ENCODE measurements at regions not wholly inside any gene's neighbourhood (a gene's known extent, or its start where the extent isn't known, plus 50 kb on each side); places are given as distances from the start of the nearest gene placed in this dataset.
"Not testable (repeated sequence)": the region's sequence is repeated elsewhere in the genome, so short reads cannot be mapped to it uniquely, and the experiment has no call there.

GRCh38 chr4:79674906-79675305 lies 266.9 kb upstream of the GK2 start:
- H3K27ac ChIP-seq (ENCODE audit: low read depth, low read length); H3K9me3 ChIP-seq (ENCODE audit: control insufficient read depth in 1 of 2, low read length in 2 of 2); H3K36me3 ChIP-seq (ENCODE audit: control insufficient read depth in 1 of 2, insufficient read depth in 2 of 2, low read length in 2 of 2); H3K4me3 ChIP-seq (ENCODE audit: low read depth in 1 of 2, low read length in 2 of 2); H3K27me3 ChIP-seq (ENCODE audit: control insufficient read depth in 1 of 2, insufficient read depth in 2 of 2, low read length in 2 of 2); H3K9ac ChIP-seq (ENCODE audit: low read depth in 1 of 2, low read length in 2 of 2); H3K4me1 ChIP-seq (ENCODE audit: control insufficient read depth in 1 of 2, insufficient read depth in 2 of 2, low read length in 2 of 2): not testable (repeated sequence)

GRCh38 chr4:79673898-79674297 lies 265.9 kb upstream of the GK2 start:
- Histone ChIP-seq H3K9ac (ENCODE audit: low read depth in 1 of 2, low read length in 2 of 2) (no peak overlapping the region), H3K27me3 (ENCODE audit: control insufficient read depth in 1 of 2, insufficient read depth in 2 of 2, low read length in 2 of 2) (no peaks in the 10 kb centered on the region), H3K4me3 (ENCODE audit: low read depth in 1 of 2, low read length in 2 of 2) (no peak overlapping the region), H3K9me3 (ENCODE audit: control insufficient read depth in 1 of 2, low read length in 2 of 2) (peaks cover 0 to 2% of the 10 kb centered on the region in 2 donors), H3K36me3 (ENCODE audit: control insufficient read depth in 1 of 2, insufficient read depth in 2 of 2, low read length in 2 of 2) (no peaks in the 10 kb centered on the region), H3K4me1 (ENCODE audit: control insufficient read depth in 1 of 2, insufficient read depth in 2 of 2, low read length in 2 of 2) (no peaks in the 10 kb centered on the region), H3K27ac (ENCODE audit: low read depth, low read length) (no peak overlapping the region)

- Histone ChIP-seq H3K4me3 (ENCODE audit: low read depth in 1 of 2, low read length in 2 of 2) (no peak overlapping the region), H3K27me3 (ENCODE audit: control insufficient read depth in 1 of 2, insufficient read depth in 2 of 2, low read length in 2 of 2) (no peaks in the 10 kb centered on the region), H3K36me3 (ENCODE audit: control insufficient read depth in 1 of 2, insufficient read depth in 2 of 2, low read length in 2 of 2) (no peaks in the 10 kb centered on the region), H3K27ac (ENCODE audit: low read depth, low read length) (no peak overlapping the region), H3K9ac (ENCODE audit: low read depth in 1 of 2, low read length in 2 of 2) (no peak overlapping the region), H3K9me3 (ENCODE audit: control insufficient read depth in 1 of 2, low read length in 2 of 2) (peaks cover 0 to 6% of the 10 kb centered on the region in 2 donors), H3K4me1 (ENCODE audit: control insufficient read depth in 1 of 2, insufficient read depth in 2 of 2, low read length in 2 of 2) (no peaks in the 10 kb centered on the region)
Observed at GRCh38 chr4:79673377-79673776, 265.3 kb upstream of the GK2 start.

- Histone ChIP-seq H3K27ac (ENCODE audit: low read depth, low read length) (no peak overlapping the region), H3K36me3 (ENCODE audit: control insufficient read depth in 1 of 2, insufficient read depth in 2 of 2, low read length in 2 of 2) (no peaks in the 10 kb centered on the region), H3K27me3 (ENCODE audit: control insufficient read depth in 1 of 2, insufficient read depth in 2 of 2, low read length in 2 of 2) (no peaks in the 10 kb centered on the region), H3K4me3 (ENCODE audit: low read depth in 1 of 2, low read length in 2 of 2) (no peak overlapping the region), H3K9ac (ENCODE audit: low read depth in 1 of 2, low read length in 2 of 2) (no peak overlapping the region), H3K4me1 (ENCODE audit: control insufficient read depth in 1 of 2, insufficient read depth in 2 of 2, low read length in 2 of 2) (no peaks in the 10 kb centered on the region), H3K9me3 (ENCODE audit: control insufficient read depth in 1 of 2, low read length in 2 of 2) (peaks cover 0 to 6% of the 10 kb centered on the region in 2 donors)
Observed at GRCh38 chr4:79666875-79667274, 258.8 kb upstream of the GK2 start.

- no peaks in the 10 kb centered on the region for H3K27me3 ChIP-seq (ENCODE audit: control insufficient read depth in 1 of 2, insufficient read depth in 2 of 2, low read length in 2 of 2)
- no peak overlapping the region for H3K4me3 ChIP-seq (ENCODE audit: low read depth in 1 of 2, low read length in 2 of 2)
- H3K9me3 ChIP-seq (ENCODE audit: control insufficient read depth in 1 of 2, low read length in 2 of 2): peaks cover 0 to 6% of the 10 kb centered on the region in 2 donors
- no peak overlapping the region for H3K27ac ChIP-seq (ENCODE audit: low read depth, low read length)
- no peaks in the 10 kb centered on the region for H3K36me3 ChIP-seq (ENCODE audit: control insufficient read depth in 1 of 2, insufficient read depth in 2 of 2, low read length in 2 of 2)
- no peak overlapping the region for H3K9ac ChIP-seq (ENCODE audit: low read depth in 1 of 2, low read length in 2 of 2)
- H3K4me1 ChIP-seq (ENCODE audit: control insufficient read depth in 1 of 2, insufficient read depth in 2 of 2, low read length in 2 of 2): no peaks in the 10 kb centered on the region
Observed at GRCh38 chr4:79666112-79666511, 258.1 kb upstream of the GK2 start.

- Histone ChIP-seq H3K4me1 (ENCODE audit: control insufficient read depth in 1 of 2, insufficient read depth in 2 of 2, low read length in 2 of 2) (no peaks in the 10 kb centered on the region), H3K9ac (ENCODE audit: low read depth in 1 of 2, low read length in 2 of 2) (no peak overlapping the region), H3K27me3 (ENCODE audit: control insufficient read depth in 1 of 2, insufficient read depth in 2 of 2, low read length in 2 of 2) (no peaks in the 10 kb centered on the region), H3K36me3 (ENCODE audit: control insufficient read depth in 1 of 2, insufficient read depth in 2 of 2, low read length in 2 of 2) (no peaks in the 10 kb centered on the region), H3K4me3 (ENCODE audit: low read depth in 1 of 2, low read length in 2 of 2) (no peak overlapping the region), H3K9me3 (ENCODE audit: control insufficient read depth in 1 of 2, low read length in 2 of 2) (peaks cover 0 to 4% of the 10 kb centered on the region in 2 donors), H3K27ac (ENCODE audit: low read depth, low read length) (no peak overlapping the region)
Observed at GRCh38 chr4:79663865-79664264, 255.8 kb upstream of the GK2 start.

- Histone ChIP-seq H3K4me3 (ENCODE audit: low read depth in 1 of 2, low read length in 2 of 2) (no peak overlapping the region), H3K27ac (ENCODE audit: low read depth, low read length) (no peak overlapping the region), H3K36me3 (ENCODE audit: control insufficient read depth in 1 of 2, insufficient read depth in 2 of 2, low read length in 2 of 2) (no peaks in the 10 kb centered on the region), H3K9ac (ENCODE audit: low read depth in 1 of 2, low read length in 2 of 2) (no peak overlapping the region), H3K9me3 (ENCODE audit: control insufficient read depth in 1 of 2, low read length in 2 of 2) (no peaks in the 10 kb centered on the region), H3K4me1 (ENCODE audit: control insufficient read depth in 1 of 2, insufficient read depth in 2 of 2, low read length in 2 of 2) (no peaks in the 10 kb centered on the region), H3K27me3 (ENCODE audit: control insufficient read depth in 1 of 2, insufficient read depth in 2 of 2, low read length in 2 of 2) (no peaks in the 10 kb centered on the region)
Observed at GRCh38 chr4:79663141-79663540, 255.1 kb upstream of the GK2 start.

GRCh38 chr4:79662651-79663050 lies 254.6 kb upstream of the GK2 start:
- Histone ChIP-seq H3K27ac (ENCODE audit: low read depth, low read length) (no peak overlapping the region), H3K27me3 (ENCODE audit: control insufficient read depth in 1 of 2, insufficient read depth in 2 of 2, low read length in 2 of 2) (no peaks in the 10 kb centered on the region), H3K9ac (ENCODE audit: low read depth in 1 of 2, low read length in 2 of 2) (no peak overlapping the region), H3K4me1 (ENCODE audit: control insufficient read depth in 1 of 2, insufficient read depth in 2 of 2, low read length in 2 of 2) (no peaks in the 10 kb centered on the region), H3K9me3 (ENCODE audit: control insufficient read depth in 1 of 2, low read length in 2 of 2) (no peaks in the 10 kb centered on the region), H3K36me3 (ENCODE audit: control insufficient read depth in 1 of 2, insufficient read depth in 2 of 2, low read length in 2 of 2) (no peaks in the 10 kb centered on the region), H3K4me3 (ENCODE audit: low read depth in 1 of 2, low read length in 2 of 2) (no peak overlapping the region)

GRCh38 chr4:79661196-79661595 lies 253.2 kb upstream of the GK2 start:
- Histone ChIP-seq H3K4me3 (ENCODE audit: low read depth in 1 of 2, low read length in 2 of 2) (no peak overlapping the region), H3K9ac (ENCODE audit: low read depth in 1 of 2, low read length in 2 of 2) (no peak overlapping the region), H3K9me3 (ENCODE audit: control insufficient read depth in 1 of 2, low read length in 2 of 2) (no peaks in the 10 kb centered on the region), H3K4me1 (ENCODE audit: control insufficient read depth in 1 of 2, insufficient read depth in 2 of 2, low read length in 2 of 2) (no peaks in the 10 kb centered on the region), H3K27me3 (ENCODE audit: control insufficient read depth in 1 of 2, insufficient read depth in 2 of 2, low read length in 2 of 2) (no peaks in the 10 kb centered on the region), H3K27ac (ENCODE audit: low read depth, low read length) (no peak overlapping the region), H3K36me3 (ENCODE audit: control insufficient read depth in 1 of 2, insufficient read depth in 2 of 2, low read length in 2 of 2) (no peaks in the 10 kb centered on the region)

GRCh38 chr4:79659308-79659870 lies 251.4 kb upstream of the GK2 start:
- H3K4me1 ChIP-seq (ENCODE audit: control insufficient read depth in 1 of 2, insufficient read depth in 2 of 2, low read length in 2 of 2); H3K36me3 ChIP-seq (ENCODE audit: control insufficient read depth in 1 of 2, insufficient read depth in 2 of 2, low read length in 2 of 2); H3K27me3 ChIP-seq (ENCODE audit: control insufficient read depth in 1 of 2, insufficient read depth in 2 of 2, low read length in 2 of 2); H3K9me3 ChIP-seq (ENCODE audit: control insufficient read depth in 1 of 2, low read length in 2 of 2); H3K4me3 ChIP-seq (ENCODE audit: low read depth in 1 of 2, low read length in 2 of 2); H3K9ac ChIP-seq (ENCODE audit: low read depth in 1 of 2, low read length in 2 of 2); H3K27ac ChIP-seq (ENCODE audit: low read depth, low read length): not testable (repeated sequence)

GRCh38 chr4:79657379-79657778 lies 249.4 kb upstream of the GK2 start:
- H3K4me3 ChIP-seq (ENCODE audit: low read depth in 1 of 2, low read length in 2 of 2): no peak overlapping the region
- no peaks in the 10 kb centered on the region for H3K27me3 ChIP-seq (ENCODE audit: control insufficient read depth in 1 of 2, insufficient read depth in 2 of 2, low read length in 2 of 2)
- no peak overlapping the region for H3K27ac ChIP-seq (ENCODE audit: low read depth, low read length)
- H3K9me3 ChIP-seq (ENCODE audit: control insufficient read depth in 1 of 2, low read length in 2 of 2): no peaks in the 10 kb centered on the region
- H3K4me1 ChIP-seq (ENCODE audit: control insufficient read depth in 1 of 2, insufficient read depth in 2 of 2, low read length in 2 of 2): no peaks in the 10 kb centered on the region
- H3K9ac ChIP-seq (ENCODE audit: low read depth in 1 of 2, low read length in 2 of 2): no peak overlapping the region
- no peaks in the 10 kb centered on the region for H3K36me3 ChIP-seq (ENCODE audit: control insufficient read depth in 1 of 2, insufficient read depth in 2 of 2, low read length in 2 of 2)
